Kidney glomerular epithelial cell (primary cell): ENCODE measurements at regions not wholly inside any gene's neighbourhood (a gene's known extent, or its start where the extent isn't known, plus 50 kb on each side); places are given as distances from the start of the nearest gene placed in this dataset.

Experiments used
- DNase-seq: peaks from one replicate; lab custom pipeline; 2025; lab: John Stamatoyannopoulos, UW

DNA sequence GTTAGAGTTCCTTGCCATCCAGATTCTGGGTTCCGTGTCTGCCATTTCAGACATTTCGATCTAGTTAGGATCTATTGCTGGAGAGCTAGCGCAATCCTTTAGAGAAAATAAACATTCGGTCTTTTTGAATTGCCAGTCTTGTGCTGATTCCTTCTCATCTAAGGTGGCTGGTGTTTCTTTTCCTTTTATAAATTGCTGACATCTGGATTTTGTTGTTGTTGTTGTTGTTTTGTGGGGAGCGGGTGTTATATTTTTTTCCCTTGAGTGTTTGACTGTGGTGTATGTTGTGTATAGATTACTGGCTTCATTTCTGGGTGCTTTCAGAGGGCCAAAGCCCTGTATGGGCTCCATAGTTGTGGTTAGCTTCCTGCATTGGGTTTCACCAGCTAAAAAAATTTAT lies 128.5 kb upstream of the LRP1B start:
- no peak for DNase-seq

DNA sequence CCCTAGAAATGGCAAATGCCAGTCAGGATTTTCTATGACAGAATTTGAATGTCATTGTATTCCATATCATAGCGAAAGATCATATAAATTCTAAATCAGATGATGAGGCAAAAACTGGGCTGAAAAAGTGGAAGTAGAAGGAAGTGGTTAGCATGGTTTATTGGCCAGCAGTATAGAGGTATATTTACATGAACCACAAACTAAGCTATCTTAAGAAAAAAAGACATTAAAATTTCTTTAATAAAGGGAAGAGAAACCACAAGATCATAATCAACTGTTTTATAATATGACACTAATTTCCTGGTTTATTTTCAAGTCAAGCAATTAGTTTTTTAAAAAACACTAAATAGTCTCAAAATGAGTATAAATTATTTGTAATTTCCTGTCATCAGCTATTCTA lies 123.2 kb upstream of the LRP1B start:
- DNase-seq, result no peak

DNA sequence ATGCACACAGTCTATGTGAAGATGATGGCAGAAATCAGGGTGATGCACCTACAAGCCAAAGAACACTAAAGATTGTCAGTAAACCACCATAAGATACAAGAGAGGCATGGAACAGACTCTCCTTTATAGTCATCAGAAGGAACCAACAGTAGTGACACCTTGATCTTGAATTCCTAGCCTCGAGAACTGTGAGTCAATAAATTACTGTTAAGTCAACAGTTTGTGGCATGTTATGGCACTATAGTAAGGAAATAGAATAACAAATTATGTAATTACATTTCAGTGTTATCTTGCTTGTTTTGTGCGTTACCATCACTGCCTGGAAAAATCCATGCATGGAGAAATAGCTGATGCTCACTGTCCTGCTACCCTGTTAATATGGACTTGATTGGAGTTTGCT lies 110.2 kb upstream of the LRP1B start:
- DNase-seq, result peak; percentile 44

DNA sequence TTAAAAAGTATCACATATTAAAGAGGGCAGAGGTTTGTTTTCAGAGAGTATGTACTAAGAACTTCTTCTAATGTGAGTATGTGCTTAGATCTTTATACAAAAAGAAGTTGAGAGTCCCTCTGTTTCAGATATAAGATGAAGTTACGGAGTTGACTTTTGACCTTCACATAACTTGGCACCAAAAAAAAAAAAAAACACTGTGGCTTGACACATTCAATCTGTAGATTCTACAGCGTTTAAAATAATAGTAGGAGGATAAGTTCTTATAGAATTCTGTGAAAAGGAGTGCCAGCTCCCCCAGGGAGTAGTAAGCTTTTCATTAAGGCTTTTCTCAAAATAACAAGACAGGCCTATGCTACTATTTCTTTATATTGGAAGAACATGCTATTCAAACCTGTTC lies 105.4 kb upstream of the LRP1B start:
- DNase-seq, result no peak

DNA sequence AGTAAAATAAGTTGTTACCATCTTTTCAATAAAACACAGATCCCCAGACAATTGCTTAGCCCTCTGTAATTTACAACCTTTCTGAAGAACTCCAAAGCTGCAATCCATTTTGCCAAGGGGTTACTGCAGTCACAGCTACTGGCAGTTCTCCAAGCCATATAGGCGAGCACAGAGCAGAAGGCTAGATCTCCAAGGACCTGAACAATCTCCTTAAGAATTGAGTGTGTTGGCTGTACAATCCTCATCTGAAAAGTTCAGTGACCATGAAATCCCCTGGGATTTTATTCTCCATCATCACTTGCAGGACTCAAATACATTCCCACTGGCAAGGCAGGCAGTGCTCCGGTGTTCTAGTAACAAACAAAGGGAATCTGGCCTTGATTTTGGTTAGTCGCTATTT lies 103.9 kb upstream of the LRP1B start:
- no peak for DNase-seq

DNA sequence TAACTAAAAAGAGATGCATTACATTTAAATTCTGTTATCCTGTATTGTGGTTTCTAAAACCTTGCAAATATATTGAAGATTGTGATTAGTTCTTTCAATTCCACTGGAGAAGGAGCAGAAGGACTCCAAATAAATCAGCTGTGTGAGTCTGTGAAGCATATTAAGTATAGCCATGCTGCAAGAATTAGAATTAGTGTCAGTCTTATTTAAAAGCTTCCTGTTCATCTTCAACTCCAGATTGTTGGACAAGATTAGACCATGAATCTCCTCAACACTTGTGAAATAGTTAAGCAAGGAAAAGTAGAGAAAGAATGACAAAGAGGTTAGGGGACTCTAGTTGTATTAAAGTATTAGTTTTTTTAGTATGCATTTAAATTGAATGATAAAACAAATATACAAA lies 92.5 kb upstream of the LRP1B start:
- DNase-seq, result no peak

DNA sequence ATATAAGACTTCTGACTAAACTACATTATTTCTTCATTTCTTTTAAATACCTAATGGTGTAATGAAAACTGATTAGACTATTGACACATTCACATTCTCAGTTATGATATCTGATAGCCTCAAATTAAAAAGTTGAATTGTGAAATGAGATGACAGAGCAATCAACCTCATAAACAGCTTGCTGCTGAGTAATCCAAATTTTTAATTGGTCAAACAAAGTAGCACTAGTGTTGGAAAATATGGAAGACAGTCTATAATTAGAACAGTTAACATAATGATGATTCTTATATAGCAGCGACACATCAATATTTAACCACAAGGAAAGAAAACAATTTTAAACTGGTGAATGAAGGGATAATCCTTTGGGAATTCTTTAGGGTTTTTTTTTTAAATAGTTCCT lies 91.9 kb upstream of the LRP1B start:
- DNase-seq, result no peak

DNA sequence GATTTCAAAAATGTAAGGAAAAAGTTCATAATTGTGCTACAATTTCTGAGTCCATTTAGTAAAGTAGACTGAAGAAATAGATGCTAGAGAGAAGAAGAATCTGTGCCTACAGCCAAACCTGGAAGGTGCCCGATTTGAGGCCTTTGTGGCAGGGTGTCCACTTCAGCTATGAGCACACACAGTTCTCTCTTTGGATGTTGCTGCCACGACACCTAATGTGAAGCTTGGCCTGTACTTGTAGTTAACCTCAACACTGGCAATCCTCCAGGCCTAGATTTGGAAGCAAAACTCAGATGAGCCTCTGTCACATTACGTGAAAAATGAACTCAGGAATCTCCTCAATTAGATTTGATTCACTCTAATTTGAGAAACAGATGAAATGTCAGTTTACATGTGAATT lies 90.1 kb upstream of the LRP1B start:
- no peak for DNase-seq

DNA sequence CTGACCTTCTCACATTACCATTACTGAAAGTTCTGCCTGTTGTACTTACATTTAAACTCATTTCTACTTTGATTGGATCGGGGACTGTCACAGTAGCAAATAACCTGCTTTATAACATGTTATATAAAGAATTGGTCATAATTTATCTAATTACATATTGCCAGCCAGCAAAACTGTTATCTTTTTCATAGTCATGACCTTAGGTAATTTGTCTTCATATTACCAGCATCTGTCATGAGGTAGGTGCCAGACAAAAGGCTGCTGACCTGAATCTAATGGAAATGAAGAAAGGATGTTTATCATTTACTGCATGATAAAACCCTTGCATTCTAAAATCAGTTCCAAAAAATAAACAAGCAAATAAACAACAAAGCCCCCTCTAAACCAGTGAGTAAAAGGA lies 89.4 kb upstream of the LRP1B start:
- DNase-seq, result no peak

DNA sequence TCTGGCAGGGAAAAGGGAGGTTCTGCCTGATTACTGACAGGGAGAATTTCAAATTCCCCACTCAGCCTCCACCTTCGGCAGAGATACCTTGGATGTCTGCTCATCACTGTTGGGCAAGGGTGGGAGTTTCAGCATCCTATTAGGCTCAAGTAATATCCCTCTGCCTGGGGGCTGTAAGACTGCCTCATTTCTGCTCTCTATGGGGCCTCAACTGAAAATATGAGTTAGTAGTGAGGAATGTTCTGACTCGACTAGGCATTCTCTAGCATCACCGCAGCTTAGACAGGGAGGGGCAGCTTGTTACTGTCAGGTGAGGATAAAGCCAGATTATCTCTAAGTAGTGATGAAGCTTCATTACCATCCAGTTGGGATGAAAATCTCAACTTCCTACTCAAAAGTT lies 87.7 kb upstream of the LRP1B start:
- no peak for DNase-seq

DNA sequence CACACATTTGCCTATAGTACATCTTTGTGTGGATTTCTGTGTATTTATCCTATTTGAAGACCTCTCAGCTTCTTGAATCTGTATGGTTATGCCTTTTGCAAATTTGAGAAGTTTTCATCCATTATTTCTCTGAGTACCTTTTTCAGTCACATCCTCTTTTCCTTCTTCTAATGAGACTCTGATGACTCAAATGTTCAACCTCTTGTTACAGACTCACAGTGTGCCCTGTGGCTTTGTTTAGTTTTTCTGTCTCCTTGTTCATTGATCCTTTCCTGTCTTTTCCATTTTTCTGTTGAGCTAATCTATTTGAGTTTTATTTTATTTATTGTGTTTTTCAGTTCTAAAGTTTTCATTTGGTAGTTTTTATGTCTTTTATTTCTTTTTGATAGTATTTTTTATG lies 87.0 kb upstream of the LRP1B start:
- no peak for DNase-seq

DNA sequence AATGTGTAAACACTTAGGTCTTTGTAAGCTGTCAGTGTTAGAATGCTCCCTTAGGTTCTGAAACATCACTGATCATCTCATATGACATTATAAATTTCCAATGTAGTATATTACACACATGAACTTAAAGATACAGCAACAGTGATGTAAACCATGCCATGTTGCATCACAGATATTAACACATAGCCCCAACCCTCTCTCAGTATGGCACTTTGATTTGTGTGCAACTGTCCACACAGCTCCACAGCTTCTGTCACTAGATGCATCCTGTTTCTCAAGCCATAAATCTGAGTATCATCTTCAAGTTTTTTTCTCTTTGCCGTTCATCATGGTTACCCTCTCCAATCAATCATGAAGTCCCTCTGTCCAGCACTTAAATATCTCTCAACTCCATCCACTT lies 69.2 kb upstream of the LRP1B start:
- no peak for DNase-seq

DNA sequence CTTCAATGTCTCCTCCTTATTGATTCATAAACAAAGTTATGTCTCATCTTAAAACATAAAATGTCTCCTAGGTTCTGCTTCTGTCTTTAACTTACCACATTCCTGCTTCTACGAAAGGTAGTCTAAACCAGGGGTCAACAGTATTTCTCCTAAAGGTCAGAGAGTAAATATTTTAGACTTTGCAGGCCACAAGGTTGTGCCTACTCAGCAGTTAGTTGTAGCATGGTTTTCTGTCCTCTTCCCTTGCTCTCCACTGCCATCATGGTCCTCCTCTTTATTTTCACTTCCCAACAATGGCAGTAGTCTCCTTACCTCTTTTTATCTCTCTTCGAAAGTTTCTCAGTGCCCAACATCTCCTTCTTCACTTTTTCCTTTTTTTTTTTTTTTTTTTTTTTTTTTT lies 68.3 kb upstream of the LRP1B start:
- DNase-seq, result no peak

DNA sequence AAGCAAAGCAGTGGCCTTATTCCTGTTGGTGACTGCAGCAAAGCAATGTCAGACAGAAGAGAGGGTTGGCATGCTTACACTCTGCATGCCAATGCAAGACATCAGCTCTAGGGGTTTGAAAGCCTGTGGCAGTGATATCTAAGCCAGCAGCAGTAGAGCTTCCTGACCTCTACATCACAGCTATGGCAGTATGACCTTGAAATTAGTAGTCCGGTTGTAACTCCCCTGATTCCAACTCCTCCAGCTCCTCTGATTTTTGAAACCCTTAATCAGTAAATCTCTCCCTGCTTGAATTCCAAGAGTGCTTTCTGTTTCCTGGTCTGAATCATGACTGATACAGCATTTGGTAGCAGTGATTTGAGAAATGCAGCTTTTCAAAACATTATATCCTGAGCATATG lies 60.0 kb upstream of the LRP1B start:
- DNase-seq, result peak; percentile 9

DNA sequence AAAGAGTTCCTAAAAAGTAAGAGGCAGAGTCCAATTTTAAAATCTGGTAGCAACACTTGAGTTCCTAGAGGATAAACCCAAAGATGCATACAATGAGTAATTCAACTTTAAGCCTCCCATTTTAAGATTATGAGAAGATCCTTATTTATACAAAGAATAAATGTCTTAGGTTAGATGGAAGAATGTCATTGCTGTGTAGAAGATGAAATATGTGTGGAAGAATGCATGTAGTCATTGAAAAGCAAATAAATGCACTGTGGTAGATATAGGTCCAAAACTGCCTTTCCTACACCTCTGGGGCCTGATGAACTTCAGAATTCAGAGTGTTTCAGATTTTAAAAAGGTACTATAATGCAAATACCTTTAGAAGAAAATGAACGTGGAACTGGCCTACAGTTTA lies 58.7 kb upstream of the LRP1B start:
- DNase-seq, result no peak

DNA sequence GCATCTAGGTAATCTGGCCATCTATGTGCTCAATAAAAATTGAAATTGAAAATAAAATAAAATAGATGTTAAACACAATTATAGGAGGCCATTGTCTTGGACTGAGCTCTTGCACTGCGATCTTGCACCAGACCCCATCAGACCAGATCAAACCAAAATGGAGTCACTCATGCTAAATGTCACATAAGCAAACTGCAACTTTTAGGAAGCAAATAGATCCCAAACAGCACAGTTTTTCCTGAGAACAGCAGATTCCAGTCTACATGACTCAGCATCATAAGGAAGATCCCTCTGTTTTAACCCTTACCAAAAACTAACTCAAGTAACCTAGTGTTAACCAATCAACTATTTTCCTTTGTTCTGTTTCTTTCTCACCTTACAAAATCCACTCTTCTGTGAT lies 57.7 kb upstream of the LRP1B start:
- DNase-seq, result no peak

DNA sequence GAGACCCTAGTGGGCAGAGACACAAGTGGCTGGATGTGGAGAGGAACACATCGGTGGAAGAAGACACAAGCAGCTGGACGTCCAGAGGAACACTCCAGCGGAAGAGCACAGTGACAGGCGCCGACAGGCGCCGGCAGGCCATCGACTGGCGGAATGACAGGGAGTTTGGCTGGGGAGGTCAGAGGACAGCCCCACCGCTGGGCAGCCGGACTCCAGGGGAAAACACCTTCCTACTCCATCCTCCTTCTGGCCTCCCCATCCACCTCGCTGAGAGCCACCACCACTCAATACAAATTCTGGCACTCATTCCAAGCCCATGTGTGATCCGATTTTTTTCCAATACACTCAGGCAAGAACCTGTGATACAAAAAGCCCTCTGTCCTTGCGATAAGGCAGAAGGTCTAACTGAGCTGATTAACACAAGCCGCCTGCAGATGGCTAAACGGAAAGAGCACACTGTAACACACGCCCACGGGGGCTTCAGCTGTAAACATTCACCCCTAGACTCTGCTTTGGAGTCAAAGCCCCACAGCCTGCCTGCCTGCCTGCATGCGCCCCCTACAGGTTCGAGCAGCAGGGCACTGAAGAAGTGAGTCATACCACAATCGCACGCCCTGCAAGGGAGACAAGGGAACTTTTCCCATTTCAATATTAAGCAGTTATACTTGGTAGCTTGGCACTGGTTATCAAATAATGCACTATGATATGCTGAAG lies 50.2 kb upstream of the LRP1B start:
- DNase-seq, result no peak
